Stimulated activated CD8-positive, alpha-beta memory T cell treated with anti-CD3 and anti-CD28 coated beads, Interleukin-15, amount 100 ng/mL, for 4 hours (primary cell): ENCODE measurements at regions not wholly inside any gene's neighbourhood (a gene's known extent, or its start where the extent isn't known, plus 50 kb on each side); places are given as distances from the start of the nearest gene placed in this dataset.
"Not testable (repeated sequence)": the region's sequence is repeated elsewhere in the genome, so short reads cannot be mapped to it uniquely, and the experiment has no call there.

Experiments
- DNase-seq, 2 donors: peaks; one replicate each; pipeline ENCODE4 v3.0.0-alpha.2; 2020; ENCODE audit warnings: low read depth in 2 of 2

DNA sequence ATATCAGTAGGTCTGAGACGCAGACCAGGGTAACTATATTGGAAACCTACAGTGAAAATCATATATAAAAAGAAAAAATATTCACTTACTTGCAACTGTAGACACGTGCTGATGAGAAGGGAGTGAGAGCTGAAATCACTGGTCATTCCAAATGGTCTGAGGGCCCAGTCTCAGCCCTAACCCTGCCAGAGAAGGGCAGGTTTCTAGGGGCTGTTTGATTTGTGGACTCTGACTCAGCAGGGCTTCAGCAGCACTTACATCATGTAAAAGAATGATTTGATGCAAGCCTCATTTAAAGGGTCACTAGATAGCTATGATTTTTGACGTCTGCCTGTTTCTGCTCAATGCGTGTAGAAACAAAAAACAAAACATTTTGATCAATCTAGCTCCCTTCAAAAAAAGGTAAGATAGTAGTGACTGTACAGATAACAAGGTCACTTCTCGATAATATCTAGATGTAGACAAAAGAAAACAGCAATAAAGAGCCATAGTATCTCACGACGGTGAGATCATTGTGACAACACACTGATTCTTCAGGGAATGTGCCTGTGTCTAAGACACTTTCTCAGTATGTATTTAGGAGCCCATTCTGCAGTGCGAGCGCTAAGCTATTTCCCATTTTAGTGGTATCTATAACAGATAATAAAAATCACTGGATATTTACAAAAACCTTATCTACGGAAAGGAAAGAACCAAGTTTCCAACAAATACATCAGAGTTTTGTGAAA is 307.2 kb downstream of the HIVEP2 start:
- DNase-seq = no peak

DNA sequence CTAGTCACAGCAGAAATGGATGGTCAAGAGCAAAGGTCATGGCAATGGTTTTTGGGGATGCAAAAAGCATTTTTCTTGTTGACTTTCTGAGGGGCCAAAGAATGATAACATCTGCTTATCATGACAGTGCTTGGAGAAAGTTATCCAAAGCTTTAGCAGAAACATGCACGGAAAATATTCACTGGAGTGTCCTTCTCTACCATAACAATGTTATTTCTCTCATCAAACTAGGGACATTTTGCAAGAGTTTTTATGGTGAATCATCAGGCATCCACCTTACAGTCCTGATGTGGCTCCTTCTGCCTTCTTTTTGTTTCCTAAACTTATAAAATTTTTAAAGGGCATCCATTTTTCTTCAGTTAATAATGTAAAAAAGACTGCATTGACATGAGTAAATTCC is 302.3 kb downstream of the HIVEP2 start:
- no peak for DNase-seq

DNA sequence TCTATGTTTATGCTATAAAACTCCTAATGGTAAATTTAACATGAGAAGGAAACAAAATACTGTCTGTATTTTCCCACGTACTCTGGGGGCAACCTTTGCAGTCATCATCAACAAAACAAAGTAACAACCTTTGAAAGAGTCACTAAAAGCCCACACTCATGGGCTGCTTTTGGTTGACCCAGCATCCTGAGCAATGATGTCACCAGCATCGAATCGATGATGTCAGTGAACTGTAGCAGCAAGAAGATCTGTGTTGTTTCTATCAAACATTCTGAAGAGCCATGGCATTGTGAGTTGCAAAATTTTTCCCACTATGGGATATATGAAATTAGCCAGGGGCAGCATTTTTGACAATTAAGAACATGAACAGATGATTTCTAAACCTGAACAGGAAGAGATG is 300.1 kb downstream of the HIVEP2 start:
- DNase-seq = no peak

DNA sequence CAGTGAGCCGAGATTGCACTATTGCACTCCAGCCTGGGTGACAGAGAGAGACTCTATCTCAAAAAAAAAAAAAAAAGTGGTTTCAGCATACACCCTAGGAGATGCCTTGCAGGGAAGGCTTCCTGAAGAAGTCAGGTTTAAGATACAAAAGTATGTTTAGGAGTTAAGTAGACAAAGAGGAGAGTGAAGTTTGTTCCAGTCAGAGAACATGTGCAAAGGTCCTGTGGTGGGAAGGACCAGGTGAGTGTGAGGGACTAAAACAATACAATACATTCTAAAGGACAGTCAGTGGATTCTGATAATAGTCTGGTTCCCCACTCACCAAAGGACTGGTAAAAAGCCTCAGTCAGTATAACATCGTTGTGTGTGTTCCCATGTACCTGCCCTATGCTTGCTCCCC is 299.3 kb downstream of the HIVEP2 start:
- DNase-seq = no peak

DNA sequence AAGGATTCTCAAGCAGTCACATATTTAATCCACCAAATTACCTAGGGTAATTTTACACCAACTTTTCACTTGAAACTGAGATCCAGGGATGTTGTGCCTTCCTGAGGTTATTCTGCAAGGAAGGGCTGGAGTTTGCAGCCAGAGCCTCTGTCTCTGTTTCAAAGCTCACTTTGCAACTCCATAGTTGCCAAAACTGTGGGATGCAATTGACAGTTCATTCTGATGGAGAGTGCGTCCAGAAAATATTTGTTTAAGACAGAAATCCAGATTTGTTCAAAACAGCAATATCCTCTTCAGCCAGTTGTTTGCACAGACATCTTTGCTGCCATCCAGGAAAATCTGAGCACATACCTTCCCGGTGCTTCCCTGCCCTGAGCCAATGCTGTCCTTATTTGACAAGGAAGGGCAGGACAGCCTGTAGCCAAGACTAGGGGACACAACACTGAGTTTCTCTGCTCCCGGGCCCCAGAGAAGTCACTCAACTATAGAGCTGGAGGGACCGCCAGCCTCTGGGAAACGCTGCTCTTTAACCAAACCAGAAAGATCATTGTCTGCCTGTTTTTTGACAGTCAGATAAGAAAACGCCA is 297.4 kb downstream of the HIVEP2 start:
- no peak for DNase-seq

DNA sequence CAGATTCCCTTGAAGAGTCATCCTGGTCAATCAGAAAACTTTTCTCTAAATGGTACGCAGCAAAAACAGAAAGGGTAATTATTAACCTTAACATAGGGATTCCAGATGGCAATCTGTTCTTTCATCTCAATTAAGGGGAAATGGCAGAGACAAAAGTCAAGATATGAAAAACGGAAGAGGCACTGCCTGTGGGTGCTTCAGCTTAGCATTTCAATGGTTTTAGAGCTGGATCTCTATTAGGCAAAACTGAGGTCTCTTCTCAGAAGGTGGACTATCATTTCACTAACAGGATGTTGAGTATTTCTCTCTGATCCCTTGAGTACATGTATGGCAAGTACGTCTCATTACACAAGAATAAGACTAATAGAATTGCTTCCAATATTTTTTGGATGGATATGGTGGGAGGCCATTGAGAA is 296.9 kb downstream of the HIVEP2 start:
- DNase-seq = no peak

DNA sequence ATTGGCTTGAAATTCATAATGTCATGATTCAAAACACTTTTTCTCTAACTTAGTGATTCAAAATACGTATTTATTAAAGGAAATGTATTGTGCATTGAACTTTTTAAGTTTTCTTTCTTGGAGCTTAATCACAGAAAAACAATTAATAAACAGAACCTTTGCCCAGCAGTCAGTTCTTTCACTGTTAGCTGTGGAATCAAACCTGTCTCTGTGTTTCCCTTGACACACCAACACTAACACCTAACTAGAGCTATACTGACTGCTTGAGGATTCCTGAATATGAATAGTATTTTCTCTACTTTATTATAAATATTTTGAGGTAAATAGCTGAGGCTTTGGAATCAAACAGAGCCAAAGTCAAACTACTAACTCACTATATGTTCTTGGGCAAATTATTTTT is 296.4 kb downstream of the HIVEP2 start:
- no peak for DNase-seq

DNA sequence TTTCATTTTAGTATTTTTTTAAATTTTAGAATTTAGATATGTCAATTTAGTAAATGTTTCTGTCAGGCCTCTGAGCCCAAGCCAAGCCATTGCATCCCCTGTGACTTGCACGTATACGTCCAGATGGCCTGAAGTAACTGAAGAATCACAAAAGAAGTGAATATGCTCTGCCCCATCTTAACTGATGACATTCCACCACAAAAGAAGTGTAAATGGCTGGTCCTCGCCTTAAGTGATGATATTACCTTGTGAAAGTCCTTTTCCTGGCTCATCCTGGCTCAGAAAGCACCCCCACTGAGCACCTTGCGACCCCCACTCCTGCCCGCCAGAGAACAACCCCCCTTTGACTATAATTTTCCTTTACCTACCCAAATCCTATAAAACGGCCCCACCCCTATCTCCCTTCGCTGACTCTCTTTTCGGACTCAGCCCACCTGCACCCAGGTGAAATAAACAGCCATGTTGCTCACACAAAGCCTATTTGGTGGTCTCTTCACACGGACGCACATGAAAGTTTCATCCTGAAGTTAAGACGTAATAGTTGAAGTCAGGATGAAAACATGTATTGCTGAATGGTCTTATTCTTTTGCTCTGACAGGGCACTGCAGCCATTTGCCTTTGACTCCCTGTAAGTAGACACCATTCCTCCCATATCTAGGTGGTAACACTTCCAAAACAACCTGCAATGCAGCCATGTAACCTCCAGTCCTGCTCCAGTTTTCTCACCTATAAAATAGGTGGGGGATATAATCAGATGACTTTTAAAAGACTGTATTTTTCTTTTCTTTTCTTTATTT is 295.3 kb downstream of the HIVEP2 start:
- DNase-seq = not testable (repeated sequence)

DNA sequence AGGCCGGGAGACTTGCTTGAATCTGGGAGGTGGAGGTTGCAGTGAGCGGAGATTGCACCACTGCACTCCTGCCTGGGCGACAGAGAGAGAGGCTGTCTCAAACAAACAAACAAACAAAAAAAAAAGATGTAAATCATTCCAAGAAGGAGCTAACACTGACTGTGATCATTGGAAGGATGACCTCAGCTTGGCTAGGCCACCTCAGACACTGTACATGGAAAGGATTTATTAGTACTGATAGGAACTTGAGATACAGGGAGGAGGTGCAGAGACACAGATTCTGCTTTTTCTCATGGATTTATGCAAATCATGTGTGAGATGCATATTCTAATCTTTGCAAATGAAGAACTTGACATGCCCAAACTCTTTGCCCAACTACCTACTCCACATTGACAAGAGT is 293.6 kb downstream of the HIVEP2 start:
- DNase-seq = no peak

DNA sequence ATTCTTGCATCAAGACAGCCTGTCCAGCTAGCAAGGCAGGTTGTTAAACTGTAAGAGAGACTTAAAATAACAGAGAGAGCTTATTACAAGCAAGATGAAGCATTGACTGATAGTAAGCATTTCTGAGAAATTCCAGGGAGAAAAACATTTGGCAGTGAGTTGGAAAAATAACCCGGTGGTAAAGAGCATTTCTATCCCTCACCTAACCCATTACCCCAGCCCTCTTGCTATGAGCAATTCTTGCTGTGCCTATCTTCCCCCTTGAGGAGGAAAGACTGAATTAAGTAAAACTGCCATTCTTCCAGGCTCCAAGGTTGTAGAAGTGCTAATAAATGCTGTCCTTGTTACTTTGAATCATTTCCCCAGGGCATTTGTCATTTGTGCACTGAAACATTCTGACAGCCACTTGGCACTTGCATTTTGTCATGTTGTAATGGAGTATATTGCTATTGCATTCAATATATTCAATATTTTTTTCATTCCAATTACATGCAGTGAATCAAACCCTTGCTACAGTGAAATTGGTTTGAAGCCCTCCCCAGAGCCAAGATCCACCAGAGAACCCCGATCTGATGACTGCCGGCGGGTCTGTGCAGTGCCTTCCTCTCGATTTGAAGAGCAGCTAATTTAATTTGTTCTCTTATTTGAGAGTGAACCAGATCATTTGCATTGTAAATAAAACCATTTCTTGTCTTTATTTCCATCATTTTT is 291.1 kb downstream of the HIVEP2 start:
- no peak for DNase-seq

DNA sequence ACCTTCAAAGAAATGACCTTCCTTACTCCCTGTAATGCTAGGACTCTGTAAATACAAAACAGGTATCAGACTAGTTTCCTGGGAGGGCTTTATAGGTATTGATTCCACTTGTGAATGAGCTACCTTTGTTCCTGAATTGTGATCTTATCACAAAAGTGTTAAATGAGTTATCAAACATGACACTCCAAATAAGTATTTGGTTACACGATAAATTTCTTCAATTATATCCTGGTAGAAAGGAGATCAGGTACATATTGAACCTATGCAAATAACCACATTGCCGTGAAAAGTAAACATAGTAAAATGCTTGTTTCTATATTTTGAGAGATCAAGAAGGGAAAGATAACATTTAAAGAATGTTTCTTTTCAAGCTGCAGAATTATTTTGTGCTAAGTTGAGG is 285.3 kb downstream of the HIVEP2 start:
- no peak for DNase-seq

DNA sequence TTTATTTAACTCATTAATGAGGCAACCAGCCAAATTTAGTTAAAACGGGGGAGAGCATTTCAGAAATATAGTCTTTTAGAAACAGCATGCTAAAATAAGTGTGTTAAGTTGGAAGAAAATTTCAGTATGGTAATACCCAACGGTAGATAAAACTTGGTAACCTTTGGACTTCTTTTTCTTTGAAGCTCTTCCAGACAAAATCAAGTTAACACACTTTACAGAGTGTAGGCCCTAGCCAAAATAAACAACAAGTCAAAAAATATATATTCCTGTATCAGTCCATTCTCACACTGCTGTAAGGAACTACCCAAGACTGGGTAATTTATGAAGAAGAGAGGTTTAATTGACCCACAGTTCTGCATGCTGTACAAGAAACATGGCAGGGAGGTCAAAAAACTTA is 279.6 kb downstream of the HIVEP2 start:
- no peak for DNase-seq

DNA sequence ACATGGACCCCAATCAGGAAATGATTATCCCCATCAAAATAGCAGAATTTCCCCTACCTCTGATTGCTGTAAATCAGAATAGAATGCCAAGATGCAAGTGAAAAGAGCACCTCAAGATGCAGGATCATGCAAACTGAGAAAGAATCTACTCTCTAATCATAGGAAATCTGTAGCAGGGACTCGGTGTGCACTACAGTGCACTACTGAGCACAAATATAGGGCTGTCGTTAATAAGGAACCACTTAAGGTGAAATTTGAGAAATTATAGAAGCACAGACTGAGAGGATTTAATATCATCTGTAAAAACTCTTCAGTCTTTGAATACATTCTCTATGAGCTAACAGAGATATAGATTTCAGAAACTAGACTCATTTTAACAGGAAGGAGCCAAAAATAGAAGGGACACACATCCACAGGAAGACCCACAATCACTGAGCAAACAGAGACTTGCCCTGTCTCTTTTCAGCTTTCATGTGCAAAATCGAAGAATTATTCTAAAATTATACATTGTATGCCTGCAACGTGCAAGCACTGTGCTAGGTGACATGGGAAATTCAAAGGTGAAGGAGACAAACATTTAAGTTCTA is 278.3 kb downstream of the HIVEP2 start:
- DNase-seq = no peak

DNA sequence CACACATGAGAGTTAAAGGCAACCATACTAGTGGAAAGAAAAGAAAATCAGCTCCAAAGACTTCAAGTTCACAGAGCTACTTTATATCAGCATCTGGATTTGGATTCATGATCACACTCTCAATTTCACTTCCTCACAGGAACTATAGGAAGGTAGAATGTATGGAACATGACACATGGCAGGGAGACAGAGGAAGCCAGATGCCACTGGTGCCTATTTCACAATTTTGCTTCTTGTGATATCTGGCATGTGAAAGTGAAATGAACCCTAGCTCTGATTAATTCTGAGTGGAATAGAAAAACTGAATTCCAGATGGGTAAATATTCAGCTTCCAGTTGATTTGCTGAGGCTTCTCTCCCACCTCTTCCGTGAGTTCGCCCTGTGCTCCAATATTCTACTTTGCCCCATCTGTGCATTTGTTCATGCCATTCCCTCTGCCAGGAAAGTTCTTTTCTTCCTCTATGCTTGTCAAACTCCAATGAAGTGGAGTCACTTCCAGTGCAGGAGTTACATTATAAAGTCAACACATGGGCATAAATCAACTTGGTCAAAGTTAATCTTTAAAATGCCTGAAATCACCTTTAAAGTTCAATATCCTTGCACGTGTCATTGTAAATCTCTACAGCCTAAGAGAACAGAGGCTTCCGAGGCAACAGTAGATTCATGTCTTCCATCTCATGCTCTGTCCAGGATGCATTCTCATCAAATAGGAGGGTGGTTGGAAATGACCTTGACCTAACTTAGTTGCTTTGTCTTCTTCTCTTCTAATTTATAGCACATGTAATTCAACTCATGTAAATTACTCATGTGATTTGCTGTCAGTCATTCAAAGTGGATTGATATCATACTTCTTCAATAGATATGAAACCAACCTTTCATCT is 275.3 kb downstream of the HIVEP2 start:
- DNase-seq = no peak

DNA sequence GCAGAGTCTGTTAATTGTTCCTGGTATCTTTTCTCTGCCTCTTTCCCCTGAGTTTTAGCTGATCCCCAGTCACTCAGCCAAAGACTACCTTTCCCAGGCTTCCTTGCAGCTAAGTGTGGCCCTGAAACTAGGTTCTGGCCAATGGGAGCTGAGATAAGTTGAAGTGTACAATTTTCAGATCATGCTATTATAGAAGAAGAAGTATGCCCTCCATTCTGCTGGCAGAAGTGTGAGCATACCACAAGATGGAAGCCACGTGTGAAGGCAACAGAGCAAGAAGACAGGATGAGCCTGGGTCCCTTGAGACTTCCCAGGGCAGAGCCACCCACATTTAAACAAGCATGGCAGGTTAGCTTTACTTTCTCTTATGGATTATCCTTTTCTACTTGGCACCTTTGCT is 273.2 kb downstream of the HIVEP2 start:
- DNase-seq = no peak

DNA sequence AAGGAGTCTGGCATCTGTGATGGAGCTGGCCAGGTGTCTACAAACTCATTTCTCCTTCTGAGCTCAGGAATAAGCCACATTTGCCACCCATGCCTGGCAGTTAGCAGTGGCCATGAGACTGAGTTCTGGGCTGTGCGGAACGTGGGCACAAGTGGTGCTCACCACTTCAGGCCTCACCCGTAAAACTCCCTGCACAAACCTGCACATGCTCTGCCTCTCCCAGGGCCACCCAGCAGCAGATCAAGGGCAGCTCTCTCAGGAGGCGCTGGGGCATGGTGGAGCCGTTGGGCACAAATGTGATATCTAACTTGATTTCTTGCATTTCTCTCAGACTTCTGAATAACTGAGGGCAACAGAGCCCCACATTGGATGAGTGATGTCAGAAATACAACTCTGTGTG is 269.5 kb downstream of the HIVEP2 start:
- DNase-seq = no peak

DNA sequence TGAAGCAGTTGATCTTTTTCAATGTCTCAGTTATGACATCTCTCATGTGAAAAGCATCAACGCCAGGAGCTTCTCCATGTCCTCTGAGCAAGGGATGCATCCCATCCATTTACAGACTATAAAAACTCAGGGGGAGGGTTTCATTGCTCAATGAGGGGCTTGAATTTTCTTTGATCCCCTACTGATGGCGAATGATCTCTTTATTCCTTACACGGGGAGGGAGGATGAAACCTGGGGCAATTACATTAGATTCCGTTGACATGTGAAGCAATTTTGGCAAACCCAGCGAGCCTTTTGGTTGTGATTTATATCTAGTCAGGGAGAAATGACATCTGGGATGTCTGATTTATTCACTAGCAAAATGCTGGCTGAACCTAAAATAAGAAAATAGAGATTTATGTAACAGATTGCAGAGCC is 268.9 kb downstream of the HIVEP2 start:
- DNase-seq = no peak

DNA sequence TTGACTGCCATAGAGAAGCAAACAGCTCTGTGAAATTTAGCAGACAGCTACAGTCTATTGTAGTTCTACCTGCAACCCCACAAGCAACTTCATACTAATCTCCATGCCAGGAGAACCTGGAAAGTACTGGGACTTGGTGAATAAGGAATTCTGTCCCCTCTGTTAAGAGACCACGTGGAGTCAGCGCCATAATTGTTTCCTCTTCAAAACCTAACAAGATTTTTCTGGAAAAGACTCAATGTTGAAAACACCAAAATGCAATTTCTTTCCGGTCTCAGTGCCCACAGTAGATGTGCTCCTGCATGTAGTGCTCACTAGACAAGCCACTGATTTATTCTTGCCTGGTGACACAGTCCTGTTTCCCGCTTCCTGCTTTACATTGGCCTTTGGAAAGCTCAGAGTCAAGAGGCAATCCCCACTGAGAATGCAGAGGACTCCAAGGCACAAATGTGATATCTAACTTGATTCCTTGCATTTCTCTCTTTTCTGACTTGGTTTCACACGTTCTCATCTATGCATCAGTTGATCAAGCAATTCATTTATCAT is 268.3 kb downstream of the HIVEP2 start:
- no peak for DNase-seq

DNA sequence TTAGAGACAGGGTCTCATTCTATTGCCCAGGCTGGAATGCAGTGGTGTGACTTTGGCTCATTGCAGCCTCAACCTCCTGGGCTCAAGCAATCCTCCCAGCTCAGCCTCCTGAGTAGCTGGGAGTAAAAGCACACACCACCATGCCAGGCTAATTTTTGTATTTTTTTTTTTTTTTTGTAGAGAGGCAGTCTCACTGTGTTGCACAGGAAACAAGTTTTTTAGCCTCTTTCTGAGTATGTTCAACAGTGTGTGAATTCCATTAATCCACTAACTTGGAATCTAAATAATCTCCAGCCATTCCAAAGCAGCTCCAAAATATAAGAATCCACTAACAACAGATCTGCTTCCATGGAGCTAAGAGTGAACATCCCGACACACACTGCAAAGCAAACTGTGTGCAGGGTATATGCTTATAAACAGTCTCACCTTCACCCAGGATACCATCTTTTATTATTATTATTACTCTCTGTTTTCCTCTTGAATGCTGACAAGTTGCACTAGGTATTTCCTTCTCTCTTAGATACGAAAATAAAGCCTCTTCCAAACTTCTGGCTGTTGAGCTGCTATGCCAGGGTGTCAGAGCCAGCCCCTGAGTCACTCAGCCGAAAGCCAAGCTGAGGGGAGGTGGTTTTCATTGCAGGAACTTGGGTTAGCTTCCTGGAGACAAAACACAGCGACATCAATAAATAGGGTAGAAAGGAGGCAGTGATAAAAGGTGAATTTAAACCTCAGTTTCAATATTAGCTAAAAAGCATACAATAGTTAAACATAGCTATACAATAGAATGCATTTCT is 264.9 kb downstream of the HIVEP2 start:
- no peak for DNase-seq

DNA sequence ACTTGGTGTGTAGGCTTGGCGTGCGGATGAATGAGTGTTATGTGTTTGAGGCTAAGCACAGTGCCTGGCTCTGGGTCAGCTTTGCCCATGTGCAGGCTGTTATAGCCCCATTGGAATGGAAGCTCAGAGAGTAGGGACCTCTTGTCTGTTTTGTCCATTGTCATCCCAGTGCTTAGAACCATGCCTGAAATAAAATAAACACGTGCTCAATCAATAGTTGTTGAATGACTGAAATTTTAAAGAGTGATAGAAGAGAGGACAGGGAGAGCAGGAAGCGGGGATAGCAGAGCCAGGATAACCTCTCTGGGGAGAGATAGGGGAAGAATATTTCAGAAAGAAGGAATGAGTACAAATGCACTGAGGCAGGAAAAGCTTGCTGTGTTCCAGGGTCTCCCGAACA is 263.9 kb downstream of the HIVEP2 start:
- DNase-seq = no peak
